HEK293T (cell line): ENCODE measurements at regions not wholly inside any gene's neighbourhood (a gene's known extent, or its start where the extent isn't known, plus 50 kb on each side); places are given as distances from the start of the nearest gene placed in this dataset.

Source experiments
- CTCF ChIA-PET: fragments of 350-600 bp; formaldehyde crosslinking; extraction: SDS; loops from one replicate; lab custom pipeline; 2021; ENCODE audit warnings: antibody characterized with exemption, inconsistent platforms; lab: Yijun Ruan, JAX
- POLR2A ChIA-PET: fragments of 350-600 bp; formaldehyde crosslinking; extraction: SDS; loops from one replicate; lab custom pipeline; 2020; ENCODE audit warnings: antibody characterized with exemption, inconsistent platforms; lab: Yijun Ruan, JAX
- DNase-seq: peaks from one replicate; pipeline ENCODE4 v3.0.0; 2012; ENCODE audit warnings: mixed read lengths; ENCODE audit errors: extremely low spot score
- ARNT ChIP-seq: fragments of 450-650 bp; IDR thresholded peaks from 2 replicates; pipeline ENCODE4 v1.6.1; 2017; ENCODE audit warnings: mild to moderate bottlenecking
- BHLHE40 ChIP-seq: fragments of 450-650 bp; IDR thresholded peaks from 2 replicates; pipeline ENCODE4 v1.6.1; 2016; ENCODE audit warnings: mild to moderate bottlenecking, moderate library complexity, borderline replicate concordance
- CTBP1 ChIP-seq: fragments of 450-650 bp; IDR thresholded peaks from 2 replicates; pipeline ENCODE4 v1.6.1; 2016; ENCODE audit warnings: borderline replicate concordance
- ELF4 ChIP-seq: fragments of 450-650 bp; IDR thresholded peaks from 2 replicates; pipeline ENCODE4 v1.6.1; 2017; ENCODE audit warnings: antibody characterized with exemption
- FOXA1 ChIP-seq: fragments of 450-650 bp; IDR thresholded peaks from 2 replicates; pipeline ENCODE4 v1.6.1; 2016; ENCODE audit warnings: mild to moderate bottlenecking
- FOXK2 ChIP-seq: fragments of 450-650 bp; IDR thresholded peaks from 2 replicates; pipeline ENCODE4 v1.6.1; 2016; ENCODE audit warnings: mild to moderate bottlenecking
- FOXM1 ChIP-seq: fragments of 450-650 bp; IDR thresholded peaks from 2 replicates; pipeline ENCODE4 v1.6.1; 2017; ENCODE audit warnings: mild to moderate bottlenecking, borderline replicate concordance
- HDGF ChIP-seq: fragments of 450-650 bp; IDR thresholded peaks from 2 replicates; pipeline ENCODE4 v1.6.1; 2017; ENCODE audit warnings: antibody characterized with exemption, borderline replicate concordance
- L3MBTL2 ChIP-seq: fragments of 450-650 bp; conservative IDR thresholded peaks from 2 replicates; pipeline ENCODE4 v1.6.1; 2016; ENCODE audit warnings: mild to moderate bottlenecking
- LEF1 ChIP-seq: fragments of 450-650 bp; IDR thresholded peaks from 2 replicates; pipeline ENCODE4 v1.6.1; 2017; ENCODE audit warnings: mild to moderate bottlenecking, borderline replicate concordance
- NFRKB ChIP-seq: fragments of 450-650 bp; IDR thresholded peaks from 2 replicates; pipeline ENCODE4 v1.6.1; 2016; ENCODE audit warnings: mild to moderate bottlenecking, moderate library complexity
- SP1 ChIP-seq: fragments of 450-650 bp; IDR thresholded peaks from 2 replicates; pipeline ENCODE4 v1.6.1; 2017
- SUZ12 ChIP-seq: fragments of 450-650 bp; IDR thresholded peaks from 2 replicates; pipeline ENCODE4 v1.6.1; 2016; ENCODE audit warnings: mild to moderate bottlenecking
- TARDBP ChIP-seq: fragments of 450-650 bp; IDR thresholded peaks from 2 replicates; pipeline ENCODE4 v1.6.1; 2016
- ZNF384 ChIP-seq: fragments of 450-650 bp; IDR thresholded peaks from 2 replicates; pipeline ENCODE4 v1.6.1; 2016
- TF ChIP-seq, protein P1 (sequence below): fragments of 450-650 bp; IDR thresholded peaks from 2 replicates; pipeline ENCODE4 v1.6.1; 2016

- ChIA-PET CTCF (interaction anchor here (0.6 kb wide), 2 partner anchors 23 to 167 kb away, joined by 4 read pairs; no protein-coding TSS in a partner anchor), POLR2A (no interaction called here)
- TF ChIP-seq, protein P1, sequence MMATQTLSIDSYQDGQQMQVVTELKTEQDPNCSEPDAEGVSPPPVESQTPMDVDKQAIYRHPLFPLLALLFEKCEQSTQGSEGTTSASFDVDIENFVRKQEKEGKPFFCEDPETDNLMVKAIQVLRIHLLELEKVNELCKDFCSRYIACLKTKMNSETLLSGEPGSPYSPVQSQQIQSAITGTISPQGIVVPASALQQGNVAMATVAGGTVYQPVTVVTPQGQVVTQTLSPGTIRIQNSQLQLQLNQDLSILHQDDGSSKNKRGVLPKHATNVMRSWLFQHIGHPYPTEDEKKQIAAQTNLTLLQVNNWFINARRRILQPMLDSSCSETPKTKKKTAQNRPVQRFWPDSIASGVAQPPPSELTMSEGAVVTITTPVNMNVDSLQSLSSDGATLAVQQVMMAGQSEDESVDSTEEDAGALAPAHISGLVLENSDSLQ, result no peak
- no peak for TF ChIP-seq SUZ12
- no peak for TF ChIP-seq HDGF
- TF ChIP-seq ZNF384, result no peak
- no peak for TF ChIP-seq L3MBTL2
- TF ChIP-seq SP1, result no peak
- TF ChIP-seq ELF4, result no peak
- DNase-seq, result no peak
Observed at GRCh38 chr11:95585752-95586077, 203.9 kb downstream of the FAM76B start.

DNA sequence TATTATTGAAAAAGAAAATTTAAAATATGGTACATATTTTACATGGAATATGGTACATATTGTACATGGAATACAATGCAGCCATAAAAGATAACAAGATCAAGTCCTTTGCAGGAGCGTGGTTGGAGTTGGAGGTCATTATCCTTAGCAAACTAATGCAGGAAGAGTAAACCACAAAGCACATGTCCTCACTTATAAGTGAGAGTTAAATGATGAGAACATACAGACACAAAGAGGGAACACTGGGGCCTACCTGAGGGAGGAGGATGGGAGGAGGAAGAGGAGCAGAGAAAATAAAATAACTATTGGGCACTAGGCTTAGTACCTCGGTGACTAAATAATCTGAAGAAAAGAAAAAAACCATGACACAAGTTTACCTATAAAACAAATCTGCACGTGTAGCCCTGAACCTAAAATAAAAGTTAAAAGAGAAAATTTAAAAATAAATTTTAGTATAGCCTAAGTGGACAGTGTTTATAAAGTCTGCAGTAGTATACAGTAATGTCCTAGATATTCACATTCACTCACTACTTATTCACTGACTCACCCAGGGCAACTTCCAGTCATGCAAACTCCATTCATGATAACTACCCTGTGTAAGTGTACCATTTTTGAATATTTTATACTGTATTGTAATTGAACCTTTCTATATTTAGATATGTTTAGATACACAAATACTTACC, 204.4 kb downstream of the FAM76B start:
- TF ChIP-seq ARNT, result no peak
- no peak for TF ChIP-seq FOXK2
- TF ChIP-seq HDGF, result no peak
- TF ChIP-seq LEF1, result no peak
- TF ChIP-seq SP1, result no peak
- no peak for TF ChIP-seq NFRKB
- TF ChIP-seq CTBP1, result no peak
- TF ChIP-seq FOXM1, result no peak
- no peak for TF ChIP-seq ELF4
- no peak for TF ChIP-seq FOXA1
- TF ChIP-seq SUZ12, result no peak
- TF ChIP-seq BHLHE40, result no peak
- no peak for TF ChIP-seq ZNF384
- TF ChIP-seq L3MBTL2, result no peak
- no peak for DNase-seq
- POLR2A ChIA-PET, result no interaction called here
- CTCF ChIA-PET, result interaction anchor here (0.6 kb wide), 1 partner anchor 23 kb away, joined by 4 read pairs; no protein-coding TSS in a partner anchor

DNA sequence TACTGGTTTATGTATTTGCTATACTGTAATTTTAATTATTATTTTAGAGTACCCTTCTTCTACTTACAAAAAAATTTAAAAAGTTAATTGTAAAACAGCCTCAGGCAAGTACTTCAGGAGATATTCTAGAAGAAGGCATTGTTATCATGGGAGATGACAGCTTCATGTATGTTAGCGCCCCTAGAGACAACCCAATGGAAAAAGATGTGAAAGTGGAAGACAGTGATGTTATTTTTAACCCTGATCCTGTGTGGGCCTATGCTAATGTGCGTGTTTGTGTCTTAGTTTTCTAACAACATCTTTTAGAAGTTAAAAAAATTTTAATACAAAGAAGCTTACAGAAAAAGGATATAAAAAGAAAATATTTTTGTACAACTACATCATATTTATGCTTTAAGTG, 205.0 kb downstream of the FAM76B start:
- CTCF ChIA-PET, result interaction anchor here (1.3 kb wide), 1 partner anchor 121 kb away, joined by 3 read pairs; no protein-coding TSS in a partner anchor
- POLR2A ChIA-PET, result no interaction called here
- no peak for DNase-seq
- no peak for TF ChIP-seq LEF1

- no peak for DNase-seq
- ChIA-PET POLR2A (no interaction called here), CTCF (interaction anchor here (1.3 kb wide), 1 partner anchor 121 kb away, joined by 3 read pairs; no protein-coding TSS in a partner anchor)
Observed at GRCh38 chr11:95584180-95584579, 205.4 kb downstream of the FAM76B start.

GRCh38 chr11:95577716-95578460, 211.7 kb downstream of the FAM76B start:
- CTCF ChIA-PET, result interaction anchor here (0.6 kb wide), 1 partner anchor 53 kb away, joined by 4 read pairs; no protein-coding TSS in a partner anchor
- POLR2A ChIA-PET, result no interaction called here
- no peak for TF ChIP-seq ELF4
- TF ChIP-seq SP1, result no peak
- TF ChIP-seq FOXA1, result no peak
- no peak for DNase-seq

More at GRCh38 chr11:95584180-95584579, 205.4 kb downstream of the FAM76B start:
- TF ChIP-seq FOXA1 (no peak), ELF4 (no peak), BHLHE40 (no peak), TARDBP (no peak), SUZ12 (no peak), ZNF384 (no peak), L3MBTL2 (no peak), ARNT (no peak), FOXK2 (no peak), LEF1 (no peak)
- TF ChIP-seq, protein P1, result no peak

- ChIA-PET CTCF (no interaction called here), POLR2A (no interaction called here)
- TF ChIP-seq, protein P1, result no peak
- TF ChIP-seq SP1 (no peak), SUZ12 (no peak), ELF4 (no peak), FOXK2 (no peak), BHLHE40 (no peak), FOXM1 (no peak), CTBP1 (no peak), HDGF (no peak), ZNF384 (no peak), NFRKB (no peak), TARDBP (no peak), LEF1 (no peak), L3MBTL2 (no peak), ARNT (no peak), FOXA1 (no peak)
- no peak for DNase-seq
Observed at GRCh38 chr11:95576146-95576845, 213.3 kb downstream of the FAM76B start.
